ENCODE measurements at regions not wholly inside any gene's neighbourhood (a gene's known extent, or its start where the extent isn't known, plus 50 kb on each side); places are given as distances from the start of the nearest gene placed in this dataset.

GRCh38 chr1:224559981-224560728 lies 56.0 kb upstream of the CNIH3 start:
- TF ChIP-seq POLR2AphosphoS5 (IDR thresholded peaks at IDR 0.05; ENCODE audit: low read depth) (no peak), CTCF (conservative IDR thresholded peaks at IDR 0.05; ENCODE audit: low read depth in 2 of 2) (no peak), NANOG (IDR thresholded peaks at IDR 0.05; ENCODE audit: borderline replicate concordance) (no peak), JUNB (IDR thresholded peaks at IDR 0.05; ENCODE audit: unreplicated experiment) (no peak), ZNF114 (CRISPR knock-in tag; IDR thresholded peaks at IDR 0.05) (no peak), EZH2 (IDR thresholded peaks at IDR 0.05; ENCODE audit: low read depth, unreplicated experiment) (no peak), EZH2phosphoT487 (IDR thresholded peaks at IDR 0.05; ENCODE audit: unreplicated experiment) (no peak), CREB1 (CRISPR knock-in tag; IDR thresholded peaks at IDR 0.05; ENCODE audit: low read depth) (no peak), STAT1 (IDR thresholded peaks at IDR 0.05; ENCODE audit: unreplicated experiment) (no peak), ZNF331 (CRISPR knock-in tag; IDR thresholded peaks at IDR 0.05; ENCODE audit: low read depth) (no peak)
- TF ChIP-seq, protein P1, sequence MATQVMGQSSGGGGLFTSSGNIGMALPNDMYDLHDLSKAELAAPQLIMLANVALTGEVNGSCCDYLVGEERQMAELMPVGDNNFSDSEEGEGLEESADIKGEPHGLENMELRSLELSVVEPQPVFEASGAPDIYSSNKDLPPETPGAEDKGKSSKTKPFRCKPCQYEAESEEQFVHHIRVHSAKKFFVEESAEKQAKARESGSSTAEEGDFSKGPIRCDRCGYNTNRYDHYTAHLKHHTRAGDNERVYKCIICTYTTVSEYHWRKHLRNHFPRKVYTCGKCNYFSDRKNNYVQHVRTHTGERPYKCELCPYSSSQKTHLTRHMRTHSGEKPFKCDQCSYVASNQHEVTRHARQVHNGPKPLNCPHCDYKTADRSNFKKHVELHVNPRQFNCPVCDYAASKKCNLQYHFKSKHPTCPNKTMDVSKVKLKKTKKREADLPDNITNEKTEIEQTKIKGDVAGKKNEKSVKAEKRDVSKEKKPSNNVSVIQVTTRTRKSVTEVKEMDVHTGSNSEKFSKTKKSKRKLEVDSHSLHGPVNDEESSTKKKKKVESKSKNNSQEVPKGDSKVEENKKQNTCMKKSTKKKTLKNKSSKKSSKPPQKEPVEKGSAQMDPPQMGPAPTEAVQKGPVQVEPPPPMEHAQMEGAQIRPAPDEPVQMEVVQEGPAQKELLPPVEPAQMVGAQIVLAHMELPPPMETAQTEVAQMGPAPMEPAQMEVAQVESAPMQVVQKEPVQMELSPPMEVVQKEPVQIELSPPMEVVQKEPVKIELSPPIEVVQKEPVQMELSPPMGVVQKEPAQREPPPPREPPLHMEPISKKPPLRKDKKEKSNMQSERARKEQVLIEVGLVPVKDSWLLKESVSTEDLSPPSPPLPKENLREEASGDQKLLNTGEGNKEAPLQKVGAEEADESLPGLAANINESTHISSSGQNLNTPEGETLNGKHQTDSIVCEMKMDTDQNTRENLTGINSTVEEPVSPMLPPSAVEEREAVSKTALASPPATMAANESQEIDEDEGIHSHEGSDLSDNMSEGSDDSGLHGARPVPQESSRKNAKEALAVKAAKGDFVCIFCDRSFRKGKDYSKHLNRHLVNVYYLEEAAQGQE (IDR thresholded peaks at IDR 0.05; ENCODE audit: unreplicated experiment) = no peak
- TF ChIP-seq, protein P2, sequence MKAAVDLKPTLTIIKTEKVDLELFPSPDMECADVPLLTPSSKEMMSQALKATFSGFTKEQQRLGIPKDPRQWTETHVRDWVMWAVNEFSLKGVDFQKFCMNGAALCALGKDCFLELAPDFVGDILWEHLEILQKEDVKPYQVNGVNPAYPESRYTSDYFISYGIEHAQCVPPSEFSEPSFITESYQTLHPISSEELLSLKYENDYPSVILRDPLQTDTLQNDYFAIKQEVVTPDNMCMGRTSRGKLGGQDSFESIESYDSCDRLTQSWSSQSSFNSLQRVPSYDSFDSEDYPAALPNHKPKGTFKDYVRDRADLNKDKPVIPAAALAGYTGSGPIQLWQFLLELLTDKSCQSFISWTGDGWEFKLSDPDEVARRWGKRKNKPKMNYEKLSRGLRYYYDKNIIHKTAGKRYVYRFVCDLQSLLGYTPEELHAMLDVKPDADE (IDR thresholded peaks at IDR 0.05) = no peak
